Sigmoid colon (tissue), 4 donors: ENCODE measurements at regions not wholly inside any gene's neighbourhood (a gene's known extent, or its start where the extent isn't known, plus 50 kb on each side); places are given as distances from the start of the nearest gene placed in this dataset.

Experiments used
- CTCF ChIP-seq, 4 experiments: fragments of 450-650 bp in 3 of 4; fragments of 200-600 bp in 1 of 4; IDR thresholded peaks; one replicate each; pipeline ENCODE4 v1.5.1; 2016 to 2019; ENCODE audit warnings: antibody characterized with exemption in 4 of 4, mild to moderate bottlenecking in 3 of 4, moderate library complexity in 2 of 4
- EP300 ChIP-seq, 4 donors: sonication (generic); formaldehyde crosslinking; IDR thresholded peaks; one replicate each; pipeline ENCODE4 v1.6.1; 2017; ENCODE audit warnings: antibody characterized with exemption in 4 of 4
- POLR2A ChIP-seq, 2 donors: fragments of 450-650 bp; IDR thresholded peaks; one replicate each; pipeline ENCODE4 v1.6.1; 2016; ENCODE audit warnings: antibody characterized with exemption in 2 of 2, mild to moderate bottlenecking in 2 of 2, moderate library complexity in 2 of 2
- POLR2AphosphoS5 ChIP-seq, 4 donors: sonication (generic); formaldehyde crosslinking; IDR thresholded peaks; one replicate each; pipeline ENCODE4 v1.6.1; 2017; ENCODE audit warnings: antibody characterized with exemption in 4 of 4

- TF ChIP-seq CTCF (IDR thresholded peaks at IDR 0.05): no peak
- no peak for TF ChIP-seq POLR2A (IDR thresholded peaks at IDR 0.05)
- TF ChIP-seq EP300 (IDR thresholded peaks at IDR 0.05): no peak
- no peak for TF ChIP-seq POLR2AphosphoS5 (IDR thresholded peaks at IDR 0.05)
Observed at GRCh38 chr3:107990926-107991325, 99.9 kb downstream of the CD47 start.
